IPS-18c (cell line): ENCODE measurements at regions not wholly inside any gene's neighbourhood (a gene's known extent, or its start where the extent isn't known, plus 50 kb on each side); places are given as distances from the start of the nearest gene placed in this dataset.

Experiments used
- H3K4me3 ChIP-seq: 2 replicates; pipeline ENCODE4 v1.7.0; 2013; ENCODE audit warnings: low read depth, mild to moderate bottlenecking, low read length, moderate library complexity; ENCODE audit not compliant: insufficient read depth
- H3K9me3 ChIP-seq: one replicate; pipeline ENCODE4 v1.6.1; 2013; ENCODE audit warnings: mild to moderate bottlenecking, low read length, moderate library complexity; ENCODE audit not compliant: control insufficient read depth, insufficient read depth

DNA sequence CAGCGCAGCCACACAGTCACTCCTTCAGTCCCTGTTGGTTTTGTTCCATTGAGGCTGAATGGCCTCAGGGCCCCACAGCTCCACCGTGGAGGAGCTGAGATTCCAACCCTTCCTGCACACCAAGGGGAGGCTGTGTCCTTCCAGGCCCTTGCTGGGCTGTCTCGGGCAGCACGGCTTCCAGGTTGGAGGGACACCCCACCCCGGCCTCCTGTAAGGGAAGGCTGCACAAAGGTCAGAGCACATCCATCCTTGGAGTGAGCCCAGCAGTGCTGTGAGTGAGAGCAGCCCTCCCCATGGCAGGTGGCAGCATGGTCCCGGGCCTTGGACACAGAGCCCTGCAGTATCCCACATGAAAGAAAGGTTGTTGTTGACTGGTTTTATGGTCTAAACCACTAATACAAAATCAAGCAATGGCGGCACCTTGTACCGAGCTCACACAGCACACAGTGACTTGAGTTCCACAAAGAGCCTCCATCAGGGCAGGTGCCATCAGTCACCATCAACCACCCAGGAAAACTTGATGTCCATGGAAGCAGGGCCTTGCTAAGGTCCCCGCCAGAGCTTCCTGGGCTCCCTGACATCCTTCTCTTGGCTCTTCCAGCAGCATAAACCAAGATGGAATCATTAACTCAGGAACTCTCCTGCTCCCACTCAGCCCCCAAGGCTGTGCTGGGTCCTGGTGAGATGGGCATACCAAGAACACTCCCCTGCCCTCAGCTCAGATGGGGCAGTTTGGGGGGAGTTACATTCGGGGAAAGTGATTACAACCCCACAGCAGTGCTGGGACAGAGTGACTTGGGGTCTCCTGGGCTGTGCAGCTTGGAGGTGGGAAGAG lies 1500.4 kb downstream of the TBC1D22A start:
- Histone ChIP-seq H3K4me3 (no peak overlapping the region), H3K9me3 (no peaks in the 10 kb centered on the region)

DNA sequence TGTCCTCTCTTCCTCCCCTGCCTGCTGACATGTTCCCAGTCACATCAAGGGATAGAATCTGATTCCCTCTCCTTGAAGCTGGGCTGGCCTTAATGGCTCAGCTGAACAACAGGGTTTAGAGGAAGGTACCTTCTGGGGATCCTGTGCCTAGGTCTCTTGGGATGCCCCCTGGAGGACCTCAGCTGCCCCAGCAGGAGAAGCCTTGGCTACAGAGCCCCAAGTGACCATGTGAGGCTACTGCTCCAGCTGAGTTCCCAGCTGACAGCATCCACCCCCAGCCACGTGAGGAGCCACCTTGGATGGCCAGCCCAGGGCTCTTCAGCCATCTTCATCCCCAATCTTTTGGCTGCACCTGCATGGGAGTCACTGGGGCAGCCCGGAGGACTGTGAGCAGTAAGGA lies 1499.3 kb downstream of the TBC1D22A start:
- no peak overlapping the region for H3K4me3 ChIP-seq
- no peaks in the 10 kb centered on the region for H3K9me3 ChIP-seq

DNA sequence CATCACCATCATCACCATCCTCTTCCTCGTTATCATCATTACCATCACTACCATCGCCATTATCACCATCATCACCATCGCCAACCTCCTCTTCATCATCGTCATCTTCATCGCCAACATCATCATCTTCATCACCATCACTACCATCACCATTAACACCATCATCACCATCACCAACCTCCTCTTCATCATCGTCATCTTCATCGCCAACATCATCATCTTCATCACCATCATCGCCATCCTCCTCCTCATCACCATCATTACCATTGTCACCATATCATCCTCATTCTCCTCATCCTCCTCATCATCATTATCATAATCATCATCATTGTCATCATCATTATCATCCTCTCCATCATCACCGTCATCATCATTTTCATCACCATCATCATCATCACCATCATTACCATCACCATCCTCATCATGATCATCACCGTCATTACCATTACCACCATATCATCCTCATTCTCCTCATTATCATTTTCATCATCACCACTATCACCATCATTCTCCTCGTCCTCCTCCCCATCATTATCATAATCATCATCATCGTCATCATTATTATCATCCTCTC lies 1498.7 kb downstream of the TBC1D22A start:
- H3K9me3 ChIP-seq, result no peaks in the 10 kb centered on the region
- H3K4me3 ChIP-seq, result no peak overlapping the region

DNA sequence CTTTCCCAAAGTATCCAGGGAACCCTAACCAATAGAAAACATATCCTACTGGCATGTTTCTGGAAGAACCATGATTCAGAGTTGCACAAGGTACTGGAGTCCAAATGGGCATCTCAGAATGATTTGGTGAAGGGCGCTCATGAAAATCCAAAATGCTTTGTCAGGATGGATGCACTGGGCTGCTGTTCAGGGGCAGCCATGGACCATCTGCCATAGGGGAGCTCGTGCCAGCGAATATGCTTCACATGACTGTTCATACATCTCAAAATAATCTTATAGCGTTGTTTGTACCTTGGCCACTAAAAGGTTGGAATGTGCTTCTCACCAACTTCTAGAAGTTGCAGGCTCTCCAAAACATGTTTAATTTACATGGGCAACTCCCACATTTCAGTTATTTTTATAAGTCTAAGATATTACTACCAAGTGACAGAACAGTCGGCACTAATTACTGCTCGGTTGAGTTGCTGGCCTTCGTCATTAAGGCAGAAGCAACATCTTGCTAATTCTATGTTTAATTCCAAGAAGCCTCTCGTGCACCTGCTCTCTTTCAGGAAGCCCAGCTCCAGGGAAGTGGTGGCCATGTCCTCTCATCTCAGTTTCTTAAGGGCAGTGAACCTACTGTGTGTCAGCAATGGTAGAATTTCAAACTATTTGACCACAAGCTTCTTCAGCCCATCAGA lies 1497.7 kb downstream of the TBC1D22A start:
- no peak overlapping the region for H3K4me3 ChIP-seq
- H3K9me3 ChIP-seq, result no peaks in the 10 kb centered on the region

GRCh38 chr22:48258811-48259210 lies 1496.4 kb downstream of the TBC1D22A start:
- Histone ChIP-seq H3K9me3 (no peaks in the 10 kb centered on the region), H3K4me3 (no peak overlapping the region)

DNA sequence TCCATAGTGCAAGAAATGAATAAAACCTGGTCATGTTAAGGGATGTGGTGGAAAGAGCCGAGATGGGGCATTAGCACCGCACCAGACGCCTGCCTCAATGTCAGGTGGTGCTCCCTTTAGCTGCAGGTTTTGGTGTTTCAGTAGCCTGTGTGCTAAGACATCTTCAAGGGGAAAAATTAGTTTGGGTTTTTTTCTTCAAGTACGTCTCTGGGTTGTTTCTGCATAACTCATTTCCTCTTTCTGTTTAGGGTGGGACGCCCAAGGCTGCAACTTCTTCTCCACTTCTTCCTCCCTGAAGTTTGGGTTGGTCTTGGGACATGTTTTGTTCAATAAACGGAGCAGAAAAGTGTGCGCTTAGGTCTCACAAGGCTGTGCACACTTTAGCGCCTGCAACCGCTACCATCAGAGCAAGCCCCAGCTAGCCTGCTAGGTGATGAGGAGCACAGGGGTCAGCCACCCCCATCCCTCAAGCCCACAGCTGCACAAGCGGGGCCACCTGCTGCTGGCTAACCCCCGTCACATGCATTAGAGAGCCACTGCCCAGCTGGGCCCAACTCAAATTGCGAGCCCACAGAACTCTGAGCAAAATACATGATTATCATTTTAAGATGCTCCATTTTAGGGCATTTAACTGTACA lies 1495.7 kb downstream of the TBC1D22A start:
- no peaks in the 10 kb centered on the region for H3K9me3 ChIP-seq
- H3K4me3 ChIP-seq, result no peak overlapping the region

DNA sequence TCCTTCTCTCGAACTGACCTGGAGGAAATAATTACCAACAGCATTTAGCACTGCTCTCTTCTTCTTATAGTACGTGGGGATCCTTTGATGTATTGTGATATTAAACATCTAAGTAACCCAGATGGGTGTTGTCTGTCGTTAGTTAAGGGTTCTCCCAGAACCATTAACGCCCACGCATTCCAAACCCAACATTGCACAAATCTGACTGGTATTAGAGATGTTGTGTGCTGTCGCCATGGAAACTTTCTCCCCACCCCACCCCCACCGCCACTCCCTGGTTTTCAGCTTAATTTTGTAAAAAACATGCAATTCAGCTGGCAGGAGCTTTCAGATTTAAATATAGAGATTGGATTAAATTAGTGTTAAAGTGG lies 1495.2 kb downstream of the TBC1D22A start:
- Histone ChIP-seq H3K9me3 (no peaks in the 10 kb centered on the region), H3K4me3 (no peak overlapping the region)

- Histone ChIP-seq H3K9me3 (no peaks in the 10 kb centered on the region), H3K4me3 (no peak overlapping the region)
Observed at GRCh38 chr22:48256776-48257684, 1494.6 kb downstream of the TBC1D22A start.

- Histone ChIP-seq H3K9me3 (no peaks in the 10 kb centered on the region), H3K4me3 (no peak overlapping the region)
Observed at GRCh38 chr22:48256041-48256739, 1493.7 kb downstream of the TBC1D22A start.

GRCh38 chr22:48254311-48254873 lies 1491.9 kb downstream of the TBC1D22A start:
- no peak overlapping the region for H3K4me3 ChIP-seq

DNA sequence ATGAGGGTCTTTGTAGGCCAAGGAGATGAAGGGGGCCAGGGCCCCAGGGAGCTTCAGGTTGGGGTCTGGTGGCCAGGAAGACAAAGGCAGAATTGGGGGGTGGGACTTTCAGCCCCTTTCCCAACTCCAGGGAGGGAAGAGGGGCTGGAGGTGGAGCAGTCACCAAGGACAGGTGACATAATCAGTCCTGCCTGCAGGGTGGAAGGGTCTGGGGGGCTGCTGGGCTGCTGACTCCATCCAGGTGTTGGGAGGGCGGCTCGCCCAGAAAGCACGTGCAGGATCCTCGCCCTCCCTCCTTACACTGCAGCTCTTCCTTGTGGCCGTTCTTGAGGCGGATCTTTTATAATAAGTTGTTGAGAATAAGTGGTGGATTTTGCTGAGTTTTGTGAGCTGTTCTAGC lies 1491.1 kb downstream of the TBC1D22A start:
- no peak overlapping the region for H3K4me3 ChIP-seq
- H3K9me3 ChIP-seq, result no peaks in the 10 kb centered on the region

More at GRCh38 chr22:48254311-48254873, 1491.9 kb downstream of the TBC1D22A start:
- no peaks in the 10 kb centered on the region for H3K9me3 ChIP-seq

DNA sequence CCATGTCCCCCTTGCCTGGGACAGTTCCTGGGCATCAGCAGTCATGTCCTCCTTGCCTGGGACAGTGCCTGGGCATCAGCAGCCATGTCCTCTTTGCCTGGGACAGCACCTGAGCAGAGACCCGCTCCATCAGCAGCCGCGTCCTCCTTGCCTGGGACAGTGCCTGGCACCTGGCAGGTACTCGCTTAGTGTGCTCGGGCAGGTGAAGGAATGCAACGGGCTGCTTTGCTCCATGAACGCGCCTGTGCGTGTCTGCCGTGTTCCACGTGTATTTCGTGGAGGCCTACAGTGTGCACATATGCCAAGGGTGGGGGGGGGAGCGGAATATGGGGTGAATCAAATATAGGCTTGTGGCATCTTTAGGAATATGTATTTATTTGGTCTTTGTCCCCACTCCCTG lies 1490.7 kb downstream of the TBC1D22A start:
- no peak overlapping the region for H3K4me3 ChIP-seq
- H3K9me3 ChIP-seq, result no peaks in the 10 kb centered on the region

GRCh38 chr22:48251629-48252028 lies 1489.2 kb downstream of the TBC1D22A start:
- Histone ChIP-seq H3K9me3 (no peaks in the 10 kb centered on the region), H3K4me3 (no peak overlapping the region)

DNA sequence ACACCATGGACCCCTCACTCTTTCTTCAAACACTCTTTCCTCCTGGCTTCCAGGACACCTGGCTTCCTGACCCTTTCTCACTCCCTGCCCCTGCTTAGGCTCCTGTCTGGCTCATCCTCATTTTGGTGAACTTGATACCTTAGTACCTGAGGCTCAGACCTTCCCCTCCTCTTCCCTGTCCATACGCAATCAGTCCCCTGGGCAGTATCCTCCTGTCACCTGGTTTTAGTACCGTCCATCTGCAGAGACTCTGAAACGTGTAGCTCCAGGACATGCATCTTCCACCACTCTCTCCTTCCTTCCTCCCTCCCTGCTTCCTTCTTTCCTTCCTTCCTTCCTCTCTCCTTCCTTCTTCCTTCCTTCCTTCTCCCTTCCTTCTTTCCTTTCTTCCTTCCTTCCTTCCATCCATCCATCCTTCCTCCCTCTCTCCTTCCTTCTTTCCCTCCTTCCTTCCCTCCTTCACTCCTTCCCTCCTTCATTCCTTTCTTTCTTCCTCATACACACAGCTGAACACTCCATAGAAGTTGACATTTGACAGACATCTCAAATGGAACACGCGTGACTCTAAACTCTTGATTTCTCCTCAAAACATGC lies 1488.6 kb downstream of the TBC1D22A start:
- no peak overlapping the region for H3K4me3 ChIP-seq
- no peaks in the 10 kb centered on the region for H3K9me3 ChIP-seq

DNA sequence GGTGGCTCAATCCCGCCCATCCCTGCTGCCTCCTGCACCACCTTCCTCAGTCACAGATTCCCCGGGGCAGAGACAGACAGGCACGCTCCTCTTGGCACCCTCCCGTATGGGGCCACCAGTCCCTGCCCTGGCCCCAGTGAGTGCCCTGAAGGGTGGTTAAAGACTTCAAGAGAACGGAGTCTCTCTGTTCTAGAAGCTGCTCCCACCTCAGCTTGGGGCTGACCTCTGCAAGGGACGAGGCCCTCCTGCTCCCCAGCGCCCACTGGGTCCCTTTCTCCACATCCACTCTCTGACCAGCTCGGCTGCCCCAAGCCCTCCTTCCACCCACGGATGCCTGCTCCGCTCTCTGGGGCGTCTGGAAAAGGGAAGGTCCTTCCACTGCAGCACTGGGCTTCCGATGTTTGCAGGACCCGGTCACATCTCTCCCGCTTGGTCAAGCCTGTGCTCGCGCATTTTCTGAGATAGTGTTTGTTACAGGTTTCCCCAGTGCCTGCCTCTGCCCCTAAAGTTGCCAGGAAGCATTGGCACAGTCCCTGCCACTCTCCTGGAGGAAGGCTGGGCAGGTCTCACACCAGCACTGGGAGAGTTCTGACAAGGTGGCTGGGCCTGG lies 1487.9 kb downstream of the TBC1D22A start:
- H3K4me3 ChIP-seq, result no peak overlapping the region
- no peaks in the 10 kb centered on the region for H3K9me3 ChIP-seq
